Omental fat pad (tissue), 3 donors: ENCODE measurements at regions not wholly inside any gene's neighbourhood (a gene's known extent, or its start where the extent isn't known, plus 50 kb on each side); places are given as distances from the start of the nearest gene placed in this dataset.

Source experiments
- ATAC-seq: fragments of 150-250 bp; one replicate; pipeline ENCODE4 v1.9.1; 2016; ENCODE audit warnings: mild to moderate bottlenecking, moderate library complexity; ENCODE audit not compliant: low FRiP score
- DNase-seq: peaks from one replicate; pipeline ENCODE4 v3.0.0-alpha.2; 2019; ENCODE audit warnings: low spot score
- CTCF ChIP-seq, 3 donors: fragments of 450-650 bp; IDR thresholded peaks; one replicate each; pipeline ENCODE4 v1.5.1; 2016 to 2017; ENCODE audit warnings: antibody characterized with exemption in 3 of 3, mild to moderate bottlenecking in 3 of 3, moderate library complexity in 2 of 3

DNA sequence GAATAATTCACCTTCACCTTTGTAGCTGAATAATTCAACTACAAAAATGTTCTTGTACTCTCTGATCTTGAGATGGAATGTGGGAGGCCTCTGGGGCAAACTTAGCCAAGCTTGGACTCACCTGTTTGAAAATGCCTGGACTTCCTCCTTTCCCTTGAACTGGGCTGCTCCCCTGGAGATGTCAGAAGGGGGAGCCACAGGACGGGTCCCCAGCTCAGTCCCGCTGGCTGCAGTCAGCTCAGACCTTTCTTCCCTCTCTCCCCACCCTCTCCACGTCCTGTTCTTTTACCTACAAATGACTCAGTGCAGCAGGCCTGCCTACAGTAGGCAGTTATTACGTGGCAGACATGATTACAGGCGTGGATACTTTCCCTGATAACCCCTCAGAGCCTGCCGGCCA is 131.5 kb upstream of the RALGAPA2 start:
- no peak for DNase-seq
- no peak for TF ChIP-seq CTCF (IDR thresholded peaks at IDR 0.05)
- ATAC-seq, result no peak

GRCh38 chr20:20839771-20840170 is 127.3 kb upstream of the RALGAPA2 start:
- no peak for ATAC-seq

DNA sequence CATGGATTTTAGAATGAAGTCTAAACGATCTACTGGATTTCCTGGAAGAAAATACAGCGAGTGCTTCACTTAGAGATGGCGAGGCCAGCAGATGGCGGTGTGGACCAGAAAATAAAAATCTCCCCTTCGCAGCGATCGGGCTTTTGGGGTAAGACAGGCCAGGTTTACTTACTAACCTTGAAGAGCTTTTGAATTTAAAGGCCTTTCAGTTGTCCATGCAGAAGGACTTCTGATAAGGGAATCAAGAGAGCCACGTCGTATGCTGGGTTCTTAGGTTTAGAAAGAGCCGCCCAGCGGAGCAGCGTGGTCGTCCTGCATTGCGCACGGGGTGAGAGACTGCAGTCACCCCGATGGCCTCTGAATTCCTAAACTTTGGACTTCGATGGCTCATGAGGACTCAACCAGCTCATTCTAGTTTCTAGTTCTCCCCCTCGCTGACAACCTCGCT is 125.2 kb upstream of the RALGAPA2 start:
- no peak for DNase-seq
- no peak for TF ChIP-seq CTCF (IDR thresholded peaks at IDR 0.05)
- peak; percentile 54 for ATAC-seq

More at GRCh38 chr20:20839771-20840170, 127.3 kb upstream of the RALGAPA2 start:
- no peak for TF ChIP-seq CTCF (IDR thresholded peaks at IDR 0.05)
- DNase-seq, result no peak

DNA sequence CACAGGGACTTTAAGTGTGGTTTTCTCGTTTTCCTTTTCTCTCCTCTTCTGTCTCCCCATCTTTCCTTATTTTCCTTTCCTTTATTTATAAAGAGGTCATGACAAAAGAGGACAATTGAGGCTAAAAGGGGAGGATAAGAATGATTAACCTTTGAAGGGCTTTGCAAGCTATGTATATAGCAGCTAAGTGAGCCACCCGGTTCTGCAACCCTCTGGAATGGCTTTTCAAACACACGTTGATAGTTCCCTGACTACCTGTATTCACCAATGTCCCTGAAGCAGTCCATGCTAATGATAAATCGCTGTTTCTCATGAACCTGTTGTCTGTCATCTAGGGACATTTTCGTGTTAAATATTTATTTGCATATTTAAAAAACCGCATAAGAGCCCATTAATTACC is 124.4 kb upstream of the RALGAPA2 start:
- DNase-seq (no peak), ATAC-seq (no peak)
- TF ChIP-seq CTCF (IDR thresholded peaks at IDR 0.05), result no peak

DNA sequence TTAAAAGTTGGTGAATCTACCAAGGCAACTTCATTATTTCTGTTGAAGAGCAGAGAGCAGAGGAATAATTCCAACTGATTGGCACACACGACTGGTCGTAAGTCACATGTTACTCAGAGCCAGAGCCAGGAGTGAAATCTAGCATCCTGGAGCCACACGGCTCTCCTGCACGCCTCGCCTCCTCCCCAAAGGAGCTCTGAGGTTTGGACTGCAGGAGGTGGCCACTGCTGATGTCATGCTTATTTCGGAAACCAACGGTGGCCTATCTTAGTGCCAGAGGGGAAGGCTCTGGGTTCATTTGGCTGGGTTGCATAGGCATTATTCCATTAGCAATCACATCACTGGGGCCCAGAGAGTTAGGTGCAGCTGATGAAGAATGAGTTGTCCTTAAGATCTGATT is 123.5 kb upstream of the RALGAPA2 start:
- no peak for DNase-seq
- ATAC-seq, result no peak
- no peak for TF ChIP-seq CTCF (IDR thresholded peaks at IDR 0.05)

DNA sequence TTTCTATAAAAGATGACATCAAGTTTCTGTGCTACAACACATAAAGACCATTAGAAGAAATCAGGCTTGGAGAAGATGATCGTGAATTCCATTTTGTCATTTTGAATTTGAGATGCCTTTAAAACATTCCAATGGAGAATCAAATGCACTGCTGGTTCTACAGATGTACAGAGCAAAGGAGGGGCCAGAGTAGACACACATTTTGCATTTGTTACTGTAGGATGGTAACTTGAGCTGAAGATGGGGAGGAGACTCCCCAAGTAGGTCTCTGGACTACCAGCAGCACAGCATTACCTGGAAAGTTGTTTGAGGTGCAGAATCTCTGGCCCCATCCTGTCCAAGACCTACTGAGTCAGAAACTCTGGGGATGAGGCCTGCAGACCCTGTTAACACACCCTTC is 121.6 kb upstream of the RALGAPA2 start:
- TF ChIP-seq CTCF (IDR thresholded peaks at IDR 0.05), result no peak
- no peak for ATAC-seq
- no peak for DNase-seq

GRCh38 chr20:20832715-20833114 is 120.3 kb upstream of the RALGAPA2 start:
- ATAC-seq (no peak), DNase-seq (no peak)
- no peak for TF ChIP-seq CTCF (IDR thresholded peaks at IDR 0.05)
